GM19438 (cell line): ENCODE measurements at regions not wholly inside any gene's neighbourhood (a gene's known extent, or its start where the extent isn't known, plus 50 kb on each side); places are given as distances from the start of the nearest gene placed in this dataset.

Experiments
- ATAC-seq: cut with Tn5 transposase; IDR thresholded peaks from one replicate; pipeline ENCODE4 v1.9.1; 2021; ENCODE audit warnings: low read depth; ENCODE audit not compliant: unreplicated experiment

GRCh38 chr5:3809455-3809854 is 213.8 kb downstream of the IRX1 start:
- ATAC-seq, result no peak

- no peak for ATAC-seq
Observed at GRCh38 chr5:3811116-3811515, 215.5 kb downstream of the IRX1 start.

GRCh38 chr5:3818624-3819023 is 223.0 kb downstream of the IRX1 start:
- no peak for ATAC-seq

- no peak for ATAC-seq
Observed at GRCh38 chr5:3825531-3826451, 230.2 kb downstream of the IRX1 start.

- no peak for ATAC-seq
Observed at GRCh38 chr5:3827624-3828023, 232.0 kb downstream of the IRX1 start.

GRCh38 chr5:3828761-3829160 is 233.1 kb downstream of the IRX1 start:
- no peak for ATAC-seq

GRCh38 chr5:3833566-3833965 is 237.9 kb downstream of the IRX1 start:
- ATAC-seq, result no peak

- no peak for ATAC-seq
Observed at GRCh38 chr5:3835811-3836210, 240.2 kb downstream of the IRX1 start.

- ATAC-seq, result no peak
Observed at GRCh38 chr5:3836528-3836927, 240.9 kb downstream of the IRX1 start.

- no peak for ATAC-seq
Observed at GRCh38 chr5:3837506-3837905, 241.9 kb downstream of the IRX1 start.

GRCh38 chr5:3839151-3839550 is 243.5 kb downstream of the IRX1 start:
- no peak for ATAC-seq

- no peak for ATAC-seq
Observed at GRCh38 chr5:3842591-3842990, 247.0 kb downstream of the IRX1 start.

- no peak for ATAC-seq
Observed at GRCh38 chr5:3843706-3844105, 248.1 kb downstream of the IRX1 start.

GRCh38 chr5:3844266-3844665 is 248.6 kb downstream of the IRX1 start:
- no peak for ATAC-seq

GRCh38 chr5:3845230-3845629 is 249.6 kb downstream of the IRX1 start:
- no peak for ATAC-seq

GRCh38 chr5:3852161-3852916 is 256.7 kb downstream of the IRX1 start:
- ATAC-seq, result no peak

GRCh38 chr5:3853362-3853761 is 257.7 kb downstream of the IRX1 start:
- ATAC-seq, result no peak

GRCh38 chr5:3854188-3854821 is 258.7 kb downstream of the IRX1 start:
- ATAC-seq, result no peak

- ATAC-seq, result no peak
Observed at GRCh38 chr5:3856036-3856435, 260.4 kb downstream of the IRX1 start.

GRCh38 chr5:3858524-3858923 is 262.9 kb downstream of the IRX1 start:
- no peak for ATAC-seq

- ATAC-seq, result no peak
Observed at GRCh38 chr5:3862906-3863305, 267.3 kb downstream of the IRX1 start.
